GM21529 (cell line): ENCODE measurements at regions not wholly inside any gene's neighbourhood (a gene's known extent, or its start where the extent isn't known, plus 50 kb on each side); places are given as distances from the start of the nearest gene placed in this dataset.

Experiments used
- ATAC-seq: cut with Tn5 transposase; IDR thresholded peaks from one replicate; pipeline ENCODE4 v1.9.1; 2021; ENCODE audit not compliant: unreplicated experiment

- no peak for ATAC-seq
Measured at GRCh38 chr9:82538634-82539033, 524.3 kb downstream of the RASEF start.

GRCh38 chr9:82539146-82539545 is 523.8 kb downstream of the RASEF start:
- no peak for ATAC-seq

- no peak for ATAC-seq
Measured at GRCh38 chr9:82539856-82540579, 522.9 kb downstream of the RASEF start.

GRCh38 chr9:82543726-82544125 is 519.2 kb downstream of the RASEF start:
- no peak for ATAC-seq

- no peak for ATAC-seq
Measured at GRCh38 chr9:82546136-82546535, 516.8 kb downstream of the RASEF start.

GRCh38 chr9:82547995-82548394 is 514.9 kb downstream of the RASEF start:
- no peak for ATAC-seq

GRCh38 chr9:82549174-82549821 is 513.6 kb downstream of the RASEF start:
- no peak for ATAC-seq

GRCh38 chr9:82552784-82553183 is 510.2 kb downstream of the RASEF start:
- ATAC-seq = no peak

GRCh38 chr9:82553654-82554366 is 509.1 kb downstream of the RASEF start:
- ATAC-seq = no peak

- ATAC-seq = no peak
Measured at GRCh38 chr9:82554381-82554780, 508.6 kb downstream of the RASEF start.

- ATAC-seq = no peak
Measured at GRCh38 chr9:82555031-82555430, 507.9 kb downstream of the RASEF start.

- ATAC-seq = no peak
Measured at GRCh38 chr9:82555431-82556051, 507.4 kb downstream of the RASEF start.

- ATAC-seq = no peak
Measured at GRCh38 chr9:82558346-82558745, 504.6 kb downstream of the RASEF start.

- ATAC-seq = no peak
Measured at GRCh38 chr9:82558855-82559630, 503.9 kb downstream of the RASEF start.

- no peak for ATAC-seq
Measured at GRCh38 chr9:82560036-82560435, 502.9 kb downstream of the RASEF start.

GRCh38 chr9:82560457-82560904 is 502.5 kb downstream of the RASEF start:
- no peak for ATAC-seq

- no peak for ATAC-seq
Measured at GRCh38 chr9:82563094-82563493, 499.8 kb downstream of the RASEF start.

- ATAC-seq = no peak
Measured at GRCh38 chr9:82563841-82564240, 499.1 kb downstream of the RASEF start.

GRCh38 chr9:82565188-82565969 is 497.6 kb downstream of the RASEF start:
- no peak for ATAC-seq

- ATAC-seq = no peak
Measured at GRCh38 chr9:82567953-82568352, 495.0 kb downstream of the RASEF start.
